HEK293 (cell line): ENCODE measurements at regions not wholly inside any gene's neighbourhood (a gene's known extent, or its start where the extent isn't known, plus 50 kb on each side); places are given as distances from the start of the nearest gene placed in this dataset.

ENCODE experiments used
- CTCF ChIA-PET: fragments of 350-600 bp; formaldehyde crosslinking; extraction: SDS; loops from one replicate; lab custom pipeline; 2021; ENCODE audit warnings: antibody characterized with exemption; lab: Yijun Ruan, JAX
- POLR2A ChIA-PET: fragments of 300-600 bp; formaldehyde crosslinking; extraction: SDS; loops from one replicate; lab custom pipeline; 2020; ENCODE audit warnings: antibody characterized with exemption, inconsistent platforms; lab: Yijun Ruan, JAX
- H3K27ac ChIP-seq: fragments of 200-500 bp; sonication (Bioruptor generic); 2 replicates; pipeline ENCODE4 v1.5.1; 2014; ENCODE audit warnings: low read depth, low read length, control low read depth, inconsistent platforms; ENCODE audit errors: extremely low read depth
- H3K36me3 ChIP-seq, 2 experiments: fragments of 200-500 bp in 1 of 2; sonication (Bioruptor generic) in 1 of 2; 1 replicate in 1 of 2; 2 replicates in 1 of 2; pipeline ENCODE4 v1.5.1; 2014 to 2017; ENCODE audit warnings: inconsistent platforms in 2 of 2, low read length in 2 of 2; ENCODE audit not compliant: control insufficient read depth in 2 of 2, insufficient read depth in 1 of 2
- H3K4me1 ChIP-seq: fragments of 200-500 bp; sonication (Bioruptor generic); 2 replicates; pipeline ENCODE4 v1.5.1; 2014; ENCODE audit warnings: mild to moderate bottlenecking, low read length, inconsistent platforms; ENCODE audit not compliant: control insufficient read depth, insufficient read depth
- H3K4me3 ChIP-seq: 2 replicates; pipeline ENCODE4 v1.5.1; 2011; ENCODE audit warnings: low read depth, mild to moderate bottlenecking, control low read depth, low read length, moderate library complexity
- H3K9me3 ChIP-seq: fragments of 200-500 bp; sonication (Bioruptor generic); 2 replicates; pipeline ENCODE4 v1.5.1; 2014; ENCODE audit warnings: low read depth, low read length, inconsistent platforms; ENCODE audit not compliant: control insufficient read depth, insufficient read depth
- GLIS1 ChIP-seq: fragments of 450-650 bp; formaldehyde crosslinking; IDR thresholded peaks from 2 replicates; pipeline ENCODE4 v1.5.1; 2016; ENCODE audit warnings: missing biosample characterization, missing genetic modification characterization
- SETDB1 ChIP-seq: IDR thresholded peaks from one replicate; pipeline ENCODE4 v1.6.1; 2017; ENCODE audit warnings: mild to moderate bottlenecking, low read length, moderate library complexity, mixed read lengths; ENCODE audit not compliant: insufficient read length
- TRIM28 ChIP-seq: IDR thresholded peaks from 2 replicates; pipeline ENCODE4 v1.6.1; 2011; ENCODE audit warnings: low read length, control low read depth, borderline replicate concordance
- TSHZ1 ChIP-seq: fragments of 450-650 bp; formaldehyde crosslinking; IDR thresholded peaks from 2 replicates; pipeline ENCODE4 v1.5.1; 2016; ENCODE audit warnings: missing biosample characterization, missing genetic modification characterization, borderline replicate concordance
- ZNF19 ChIP-seq: fragments of 450-650 bp; formaldehyde crosslinking; IDR thresholded peaks from 2 replicates; pipeline ENCODE4; 2016; ENCODE audit warnings: missing biosample characterization, missing genetic modification characterization, low read depth
- ZNF202 ChIP-seq: fragments of 450-650 bp; formaldehyde crosslinking; IDR thresholded peaks from 2 replicates; pipeline ENCODE4 v1.5.1; 2016; ENCODE audit warnings: missing biosample characterization, missing genetic modification characterization, borderline replicate concordance
- ZNF280C ChIP-seq: fragments of 450-650 bp; formaldehyde crosslinking; IDR thresholded peaks from 2 replicates; pipeline ENCODE4 v1.5.1; 2016; ENCODE audit warnings: missing biosample characterization, missing genetic modification characterization
- ZNF311 ChIP-seq: fragments of 450-650 bp; formaldehyde crosslinking; IDR thresholded peaks from 2 replicates; pipeline ENCODE4 v1.5.1; 2017; ENCODE audit warnings: missing biosample characterization, missing genetic modification characterization, borderline replicate concordance
- ZNF473 ChIP-seq: fragments of 450-650 bp; formaldehyde crosslinking; IDR thresholded peaks from 2 replicates; pipeline ENCODE4 v1.5.1; 2017; ENCODE audit warnings: missing biosample characterization, missing genetic modification characterization
- ZNF549 ChIP-seq: fragments of 450-650 bp; IDR thresholded peaks from 2 replicates; pipeline ENCODE4 v1.5.1; 2018; ENCODE audit warnings: missing biosample characterization, missing genetic modification characterization, mild to moderate bottlenecking, inconsistent platforms, moderate library complexity
- ZNF776 ChIP-seq: fragments of 450-650 bp; formaldehyde crosslinking; IDR thresholded peaks from 2 replicates; pipeline ENCODE4 v1.5.0; 2017; ENCODE audit warnings: missing biosample characterization, missing genetic modification characterization, borderline replicate concordance
- ZNF830 ChIP-seq: fragments of 450-650 bp; IDR thresholded peaks from 2 replicates; pipeline ENCODE4 v1.5.0; 2018; ENCODE audit warnings: missing biosample characterization, missing genetic modification characterization, low read depth, mild to moderate bottlenecking, moderate library complexity
- TF ChIP-seq, protein P1 (sequence below): fragments of 450-650 bp; formaldehyde crosslinking; IDR thresholded peaks from 2 replicates; pipeline ENCODE4 v1.5.1; 2017; ENCODE audit warnings: missing biosample characterization, mild to moderate bottlenecking, missing genetic modification characterization, moderate library complexity
- TF ChIP-seq, protein P2 (sequence below): fragments of 450-650 bp; formaldehyde crosslinking; IDR thresholded peaks from 2 replicates; pipeline ENCODE4 v1.5.1; 2017; ENCODE audit warnings: missing biosample characterization, missing genetic modification characterization
- TF ChIP-seq, protein P3 (sequence below): sonication (generic); formaldehyde crosslinking; IDR thresholded peaks from 2 replicates; pipeline ENCODE4 v1.8.1; 2022; ENCODE audit warnings: mild to moderate bottlenecking, moderate library complexity, missing genetic modification reagents

- Histone ChIP-seq H3K4me1 (no peaks in the 10 kb centered on the region), H3K36me3 (no peaks in the 10 kb centered on the region), H3K9me3 (no peaks in the 10 kb centered on the region), H3K4me3 (no peak overlapping the region), H3K27ac (no peak overlapping the region)
- ChIA-PET POLR2A (no interaction called here), CTCF (interaction anchor here (0.6 to 0.7 kb wide), 2 partner anchors 127 to 224 kb away, joined by 3 read pairs; no protein-coding TSS in a partner anchor)
- TF ChIP-seq, protein P1, sequence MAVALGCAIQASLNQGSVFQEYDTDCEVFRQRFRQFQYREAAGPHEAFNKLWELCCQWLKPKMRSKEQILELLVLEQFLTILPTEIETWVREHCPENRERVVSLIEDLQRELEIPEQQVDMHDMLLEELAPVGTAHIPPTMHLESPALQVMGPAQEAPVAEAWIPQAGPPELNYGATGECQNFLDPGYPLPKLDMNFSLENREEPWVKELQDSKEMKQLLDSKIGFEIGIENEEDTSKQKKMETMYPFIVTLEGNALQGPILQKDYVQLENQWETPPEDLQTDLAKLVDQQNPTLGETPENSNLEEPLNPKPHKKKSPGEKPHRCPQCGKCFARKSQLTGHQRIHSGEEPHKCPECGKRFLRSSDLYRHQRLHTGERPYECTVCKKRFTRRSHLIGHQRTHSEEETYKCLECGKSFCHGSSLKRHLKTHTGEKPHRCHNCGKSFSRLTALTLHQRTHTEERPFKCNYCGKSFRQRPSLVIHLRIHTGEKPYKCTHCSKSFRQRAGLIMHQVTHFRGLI (tag by site-specific recombination), result no peak
- TF ChIP-seq, protein P2, sequence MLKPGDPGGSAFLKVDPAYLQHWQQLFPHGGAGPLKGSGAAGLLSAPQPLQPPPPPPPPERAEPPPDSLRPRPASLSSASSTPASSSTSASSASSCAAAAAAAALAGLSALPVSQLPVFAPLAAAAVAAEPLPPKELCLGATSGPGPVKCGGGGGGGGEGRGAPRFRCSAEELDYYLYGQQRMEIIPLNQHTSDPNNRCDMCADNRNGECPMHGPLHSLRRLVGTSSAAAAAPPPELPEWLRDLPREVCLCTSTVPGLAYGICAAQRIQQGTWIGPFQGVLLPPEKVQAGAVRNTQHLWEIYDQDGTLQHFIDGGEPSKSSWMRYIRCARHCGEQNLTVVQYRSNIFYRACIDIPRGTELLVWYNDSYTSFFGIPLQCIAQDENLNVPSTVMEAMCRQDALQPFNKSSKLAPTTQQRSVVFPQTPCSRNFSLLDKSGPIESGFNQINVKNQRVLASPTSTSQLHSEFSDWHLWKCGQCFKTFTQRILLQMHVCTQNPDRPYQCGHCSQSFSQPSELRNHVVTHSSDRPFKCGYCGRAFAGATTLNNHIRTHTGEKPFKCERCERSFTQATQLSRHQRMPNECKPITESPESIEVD (tag by site-specific recombination), result peak; percentile 41; the same call in 1 of the 2 replicates
- TF ChIP-seq ZNF549 (tag by site-specific recombination) (0 out of 2 replicates have a peak, but pooled peaks have one; percentile 40), TRIM28 (peak; percentile 80), SETDB1 (peak; percentile 76)
- TF ChIP-seq, protein P3, sequence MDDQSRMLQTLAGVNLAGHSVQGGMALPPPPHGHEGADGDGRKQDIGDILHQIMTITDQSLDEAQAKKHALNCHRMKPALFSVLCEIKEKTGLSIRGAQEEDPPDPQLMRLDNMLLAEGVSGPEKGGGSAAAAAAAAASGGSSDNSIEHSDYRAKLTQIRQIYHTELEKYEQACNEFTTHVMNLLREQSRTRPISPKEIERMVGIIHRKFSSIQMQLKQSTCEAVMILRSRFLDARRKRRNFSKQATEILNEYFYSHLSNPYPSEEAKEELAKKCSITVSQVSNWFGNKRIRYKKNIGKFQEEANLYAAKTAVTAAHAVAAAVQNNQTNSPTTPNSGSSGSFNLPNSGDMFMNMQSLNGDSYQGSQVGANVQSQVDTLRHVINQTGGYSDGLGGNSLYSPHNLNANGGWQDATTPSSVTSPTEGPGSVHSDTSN (CRISPR knock-in tag), result no peak
Observed at GRCh38 chr2:101540518-101540917, 65.6 kb upstream of the RFX8 start.

DNA sequence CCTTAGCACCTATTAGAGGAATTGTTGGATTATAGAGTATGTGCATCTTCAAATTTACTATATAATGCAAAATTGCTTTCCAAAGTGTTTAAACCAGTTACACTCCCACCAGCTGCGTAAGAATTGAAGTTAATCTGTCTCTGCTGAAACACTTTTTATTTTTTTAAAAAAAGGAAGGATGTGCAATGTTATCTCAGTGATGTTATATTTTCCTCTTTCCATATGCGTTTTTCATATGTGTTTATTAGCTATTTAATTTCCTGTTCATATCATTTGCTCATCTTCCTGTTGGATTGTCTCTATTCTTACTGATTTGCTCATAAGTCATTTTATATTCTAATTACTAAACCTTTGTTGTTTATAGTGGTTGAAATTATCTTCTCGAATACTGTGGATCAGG is 63.2 kb upstream of the RFX8 start:
- TF ChIP-seq ZNF311 (tag by site-specific recombination) (no peak), TSHZ1 (tag by site-specific recombination) (no peak), GLIS1 (tag by site-specific recombination) (no peak), ZNF202 (tag by site-specific recombination) (no peak), ZNF776 (tag by site-specific recombination) (no peak), ZNF19 (tag by site-specific recombination) (no peak), ZNF473 (no peak), ZNF830 (tag by site-specific recombination) (no peak), ZNF280C (tag by site-specific recombination) (no peak)
- no peaks in the 10 kb centered on the region for H3K36me3 ChIP-seq
- no peak overlapping the region for H3K27ac ChIP-seq
- H3K4me1 ChIP-seq, result no peaks in the 10 kb centered on the region
- POLR2A ChIA-PET, result no interaction called here
- H3K4me3 ChIP-seq, result no peak overlapping the region
- no peaks in the 10 kb centered on the region for H3K9me3 ChIP-seq
- CTCF ChIA-PET, result no interaction called here
